NCI-H1048 (cell line): ENCODE measurements at regions not wholly inside any gene's neighbourhood (a gene's known extent, or its start where the extent isn't known, plus 50 kb on each side); places are given as distances from the start of the nearest gene placed in this dataset.
"Not testable (repeated sequence)": the region's sequence is repeated elsewhere in the genome, so short reads cannot be mapped to it uniquely, and the experiment has no call there.

Experiments
- DNase-seq: peaks from one replicate; lab custom pipeline; 2025; lab: John Stamatoyannopoulos, UW

- DNase-seq = peak; percentile 59
Observed at GRCh38 chr6:144769142-144769541, 484.0 kb downstream of the UTRN start.

GRCh38 chr6:144776031-144776819, 491.1 kb downstream of the UTRN start:
- DNase-seq = no peak

GRCh38 chr6:144777249-144777648, 492.1 kb downstream of the UTRN start:
- no peak for DNase-seq

- DNase-seq = no peak
Observed at GRCh38 chr6:144778056-144778455, 492.9 kb downstream of the UTRN start.

DNA sequence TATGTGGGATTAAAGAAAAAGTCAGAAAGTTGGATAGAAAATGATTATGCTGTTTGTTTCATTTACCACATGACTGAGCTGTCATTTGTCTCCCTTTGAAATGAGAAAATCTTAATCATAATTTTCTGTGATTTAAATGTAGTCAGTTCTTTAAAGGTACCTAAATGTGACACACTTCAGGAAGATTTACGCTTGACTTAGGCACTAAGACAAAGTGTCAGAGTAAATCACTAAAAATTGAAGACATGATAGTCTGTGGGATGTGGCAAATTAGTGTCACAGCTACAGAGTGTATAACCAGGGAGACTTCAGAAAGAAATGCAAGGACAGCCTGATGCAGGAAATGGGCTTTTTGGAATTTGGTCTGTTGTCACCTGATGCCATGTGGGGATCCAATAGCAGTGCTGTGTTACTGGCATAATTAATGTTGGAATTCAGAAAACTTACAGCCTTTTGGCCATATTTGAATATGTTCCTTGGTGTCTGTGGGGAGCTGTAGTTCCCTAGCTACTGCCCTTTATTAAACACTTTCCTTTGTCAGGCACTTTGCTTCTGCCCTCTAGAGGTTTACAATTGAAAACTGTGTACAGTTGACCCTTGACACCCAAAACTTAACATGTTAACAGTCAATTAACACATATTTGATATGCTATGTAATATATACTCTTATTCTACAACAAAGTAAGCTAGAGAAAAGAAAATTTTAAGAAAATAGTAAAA, 493.8 kb downstream of the UTRN start:
- DNase-seq = no peak

DNA sequence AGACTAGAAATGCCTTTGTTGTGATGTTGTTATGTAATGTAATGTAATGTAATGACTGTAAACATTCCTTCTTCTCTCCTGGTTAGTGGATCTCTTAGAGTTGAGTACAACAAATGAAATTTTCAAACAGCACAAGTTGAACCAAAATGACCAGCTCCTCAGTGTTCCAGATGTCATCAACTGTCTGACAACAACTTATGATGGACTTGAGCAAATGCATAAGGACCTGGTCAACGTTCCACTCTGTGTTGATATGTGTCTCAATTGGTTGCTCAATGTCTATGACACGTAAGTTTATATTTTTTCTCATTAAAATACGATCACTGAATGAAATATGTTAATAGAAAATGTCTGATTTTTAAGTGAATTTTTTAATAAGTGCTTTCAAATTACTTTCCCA, 496.7 kb downstream of the UTRN start:
- no peak for DNase-seq

- no peak for DNase-seq
Observed at GRCh38 chr6:144782634-144783033, 497.5 kb downstream of the UTRN start.

GRCh38 chr6:144785056-144785455, 499.9 kb downstream of the UTRN start:
- no peak for DNase-seq

DNA sequence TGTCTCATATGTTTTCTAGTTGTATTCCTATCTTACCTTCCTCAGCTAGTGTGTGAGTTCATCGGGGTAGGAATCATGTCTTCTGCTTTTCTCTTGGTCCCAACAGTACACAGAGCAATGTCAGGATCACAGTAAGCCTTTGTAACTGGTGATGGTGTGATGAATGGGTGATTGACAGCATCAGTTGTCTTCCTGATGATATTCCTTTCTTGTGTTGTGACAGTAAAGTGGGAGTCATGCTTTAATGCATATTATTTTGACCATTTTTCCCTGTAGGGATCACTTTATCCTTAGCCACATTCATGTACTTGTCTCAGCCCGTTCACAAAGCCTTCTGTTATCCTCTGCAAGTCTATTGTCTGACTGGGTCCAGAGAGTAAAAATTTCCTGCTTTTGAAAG, 501.7 kb downstream of the UTRN start:
- no peak for DNase-seq

GRCh38 chr6:144793744-144794143, 508.6 kb downstream of the UTRN start:
- DNase-seq = no peak

DNA sequence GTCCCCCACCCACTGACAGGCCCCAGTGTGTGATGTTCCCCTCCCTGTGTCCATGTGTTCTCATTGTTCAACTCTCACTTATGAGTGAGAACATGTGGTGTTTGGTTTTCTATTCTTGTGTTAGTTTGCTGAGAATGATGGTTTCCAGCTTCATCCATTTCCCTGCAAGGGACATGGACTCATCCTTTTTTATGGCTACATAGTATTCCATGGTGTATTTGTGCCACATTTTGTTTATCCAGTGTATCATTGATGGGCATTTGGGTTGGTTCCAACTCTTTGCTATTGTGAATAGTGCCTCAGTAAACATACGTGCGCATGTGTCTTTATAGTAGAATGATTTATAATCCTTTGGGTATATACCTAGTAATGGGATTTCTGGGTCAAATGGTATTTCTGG, 509.9 kb downstream of the UTRN start:
- not testable (repeated sequence) for DNase-seq

GRCh38 chr6:144796070-144796469, 510.9 kb downstream of the UTRN start:
- no peak for DNase-seq

DNA sequence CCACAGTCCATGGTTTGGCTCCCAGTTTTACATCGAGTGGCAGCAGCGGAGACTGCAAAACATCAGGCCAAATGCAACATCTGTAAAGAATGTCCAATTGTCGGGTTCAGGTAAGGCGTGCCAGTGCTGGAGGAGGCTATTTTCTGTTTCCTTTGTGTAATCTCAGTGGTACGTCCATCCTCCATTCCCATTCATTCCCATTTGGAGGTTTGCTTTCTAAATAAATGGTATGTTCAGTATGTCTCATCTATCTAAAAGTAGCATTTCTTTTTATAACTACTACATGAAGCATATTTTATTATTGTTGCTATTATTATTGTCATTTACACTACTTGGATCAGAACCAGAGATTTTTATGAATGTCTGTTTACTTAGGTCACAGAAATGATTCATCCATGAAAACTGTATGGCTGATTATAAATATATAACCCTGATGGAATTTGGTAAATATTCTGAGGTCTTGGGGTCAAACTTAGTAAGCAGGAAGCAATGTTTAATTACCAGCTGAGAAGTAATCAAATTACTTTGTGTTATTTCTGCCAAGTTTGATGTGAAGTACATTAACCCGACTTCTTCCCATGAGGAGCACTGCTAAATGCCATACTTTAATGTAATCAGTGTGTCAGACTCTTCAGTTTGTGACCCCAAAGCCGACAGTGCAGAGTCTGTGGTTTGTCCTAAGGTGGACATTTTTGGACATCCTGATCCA, 512.9 kb downstream of the UTRN start:
- DNase-seq = no peak

GRCh38 chr6:144804246-144804790, 519.2 kb downstream of the UTRN start:
- DNase-seq = no peak

DNA sequence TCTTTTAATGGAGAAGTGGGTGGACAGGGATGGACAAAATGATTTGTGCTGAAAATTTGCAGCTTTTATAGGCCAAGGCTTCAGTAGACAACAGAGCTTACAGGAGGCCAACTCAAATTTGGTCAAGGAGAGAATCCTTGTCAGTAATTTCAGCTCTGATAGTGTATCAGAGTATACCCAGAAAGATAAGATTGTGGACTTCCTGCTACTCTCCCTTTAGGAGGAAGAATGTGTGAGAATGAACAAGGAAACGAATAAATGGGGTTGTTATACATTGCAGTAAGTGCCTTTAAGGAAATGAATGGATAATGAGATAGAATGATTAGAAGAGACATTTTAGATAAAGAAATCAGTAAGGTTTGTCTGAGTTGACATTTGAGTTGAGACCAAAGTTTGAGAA, 519.9 kb downstream of the UTRN start:
- no peak for DNase-seq

DNA sequence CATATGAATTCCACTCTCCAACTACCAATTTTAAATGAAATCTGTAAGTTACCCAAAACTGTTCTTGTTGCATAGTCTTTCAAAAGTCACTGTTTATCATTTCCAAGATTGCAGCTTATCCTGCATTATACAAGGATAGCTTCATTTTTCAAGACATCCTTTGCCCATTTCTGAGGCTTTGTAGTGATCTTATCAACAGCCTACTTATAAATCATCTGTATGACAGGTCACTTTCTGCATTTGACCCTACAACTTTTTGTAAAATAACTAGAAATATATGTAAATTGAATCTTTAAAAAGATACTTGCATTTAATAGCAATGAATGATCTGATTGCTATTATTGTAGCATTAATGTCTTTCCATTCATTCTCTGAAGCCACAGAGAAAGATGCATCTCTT, 521.1 kb downstream of the UTRN start:
- no peak for DNase-seq

DNA sequence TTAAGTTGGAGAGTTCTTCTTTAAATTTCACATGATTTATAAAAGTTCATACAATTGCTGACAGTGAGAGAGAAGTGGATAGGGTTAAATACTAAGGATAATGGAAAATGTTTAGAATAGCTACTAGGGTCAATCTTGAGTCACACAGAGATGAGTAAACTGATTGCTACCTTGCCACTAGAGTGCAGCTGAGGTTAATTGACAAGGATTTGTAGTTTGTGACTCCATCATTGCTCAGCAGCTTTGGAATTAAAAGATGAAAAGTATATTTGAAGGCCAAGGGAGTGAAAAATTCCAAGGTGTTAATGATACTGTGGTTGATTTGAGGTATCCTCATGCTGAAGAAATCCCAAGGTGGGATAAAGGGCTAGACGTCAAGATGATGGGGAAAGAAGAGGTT, 524.0 kb downstream of the UTRN start:
- DNase-seq = no peak

DNA sequence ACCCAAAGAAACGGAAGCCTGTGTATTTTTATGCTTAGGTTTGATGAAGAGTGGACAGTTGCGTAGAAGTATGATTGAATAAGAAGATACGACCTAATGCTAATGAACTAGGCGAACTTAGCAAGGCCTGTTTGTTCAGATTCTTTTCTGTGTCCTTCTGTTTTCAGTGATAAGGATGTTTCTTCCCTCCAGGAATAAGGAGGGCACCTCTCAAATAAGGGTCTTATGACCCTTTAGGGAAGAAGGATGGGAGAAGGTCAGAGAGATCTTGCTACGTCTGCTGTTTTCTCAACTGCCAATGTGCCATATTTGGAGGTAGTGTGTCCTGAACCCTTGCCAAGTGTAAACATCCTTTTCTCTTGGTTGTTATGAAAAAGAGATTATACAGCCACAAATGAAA, 524.8 kb downstream of the UTRN start:
- DNase-seq = no peak

DNA sequence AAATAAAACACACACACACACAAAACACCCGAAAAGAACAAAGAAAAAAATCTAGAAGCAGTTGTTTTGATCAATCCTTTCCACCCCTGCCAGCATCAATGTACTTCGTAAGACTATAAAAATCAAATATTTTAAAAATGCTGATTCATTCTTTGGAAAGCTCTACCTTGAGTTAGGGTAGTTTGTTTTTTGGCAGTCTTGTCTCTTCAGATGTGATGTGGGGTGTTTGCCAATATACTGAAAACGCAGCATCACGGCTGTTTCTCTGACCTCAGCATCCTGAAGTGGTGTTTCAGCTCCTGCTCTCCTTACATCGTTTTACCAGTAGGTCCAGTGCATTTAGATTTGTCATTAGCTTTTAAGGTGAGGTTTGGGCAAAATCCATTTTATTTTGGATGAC, 526.0 kb downstream of the UTRN start:
- no peak for DNase-seq

- no peak for DNase-seq
Observed at GRCh38 chr6:144816936-144817335, 531.8 kb downstream of the UTRN start.

GRCh38 chr6:144820270-144820669, 535.1 kb downstream of the UTRN start:
- DNase-seq = no peak

- DNase-seq = no peak
Observed at GRCh38 chr6:144823131-144823530, 538.0 kb downstream of the UTRN start.

DNA sequence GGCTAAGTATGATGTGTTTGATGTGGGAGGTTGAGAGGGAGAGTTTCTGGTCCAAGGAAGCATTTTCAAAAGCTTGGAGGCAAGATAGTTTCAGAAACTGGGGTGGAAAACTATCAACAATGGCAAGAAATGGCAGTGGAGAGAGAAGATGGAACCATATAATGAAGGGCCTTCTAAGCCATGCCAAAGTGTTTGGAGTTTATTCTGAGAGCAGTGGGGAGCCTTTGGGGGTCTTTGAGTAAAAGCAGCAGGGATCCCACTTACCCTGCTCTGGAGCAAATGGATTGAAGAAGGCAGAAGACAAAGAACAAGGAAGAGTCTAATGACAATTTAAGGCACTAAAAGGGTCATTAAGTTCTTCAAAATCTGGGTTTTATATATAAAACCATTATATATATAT, 538.9 kb downstream of the UTRN start:
- no peak for DNase-seq
